ENCODE measurements at regions not wholly inside any gene's neighbourhood (a gene's known extent, or its start where the extent isn't known, plus 50 kb on each side); places are given as distances from the start of the nearest gene placed in this dataset.

- no peak overlapping the region for H3K4me3 Mint-ChIP-seq
- H3K27ac Mint-ChIP-seq: no peak overlapping the region
- H3K4me1 Mint-ChIP-seq: no peaks in the 10 kb centered on the region
- ATAC-seq (no peak), DNase-seq (no peak)
- no peaks in the 10 kb centered on the region for H3K36me3 Mint-ChIP-seq
- CTCF ChIA-PET: no interaction called here
- peaks cover 3% of the 10 kb centered on the region for H3K9me3 Mint-ChIP-seq (ENCODE audit: low read depth)
- no peaks in the 10 kb centered on the region for H3K27me3 Mint-ChIP-seq
Observed at GRCh38 chr18:56475250-56475649, 163.1 kb downstream of the TXNL1 start.

GRCh38 chr18:56473400-56474024 lies 164.9 kb downstream of the TXNL1 start:
- CTCF ChIA-PET: no interaction called here
- Mint-ChIP-seq H3K4me1 (no peaks in the 10 kb centered on the region), H3K4me3 (no peak overlapping the region), H3K27me3 (no peaks in the 10 kb centered on the region), H3K9me3 (ENCODE audit: low read depth) (peaks cover 3% of the 10 kb centered on the region), H3K36me3 (no peaks in the 10 kb centered on the region), H3K27ac (no peak overlapping the region)
- ATAC-seq (no peak), DNase-seq (no peak)

- Mint-ChIP-seq H3K4me3 (no peak overlapping the region), H3K9me3 (ENCODE audit: low read depth) (peaks cover 3% of the 10 kb centered on the region), H3K36me3 (no peaks in the 10 kb centered on the region), H3K27ac (no peak overlapping the region), H3K27me3 (no peaks in the 10 kb centered on the region), H3K4me1 (no peaks in the 10 kb centered on the region)
- CTCF ChIA-PET: no interaction called here
- DNase-seq (no peak), ATAC-seq (no peak)
Observed at GRCh38 chr18:56470406-56471351, 167.7 kb downstream of the TXNL1 start.

GRCh38 chr18:56469582-56469981 lies 168.8 kb downstream of the TXNL1 start:
- H3K27ac Mint-ChIP-seq: no peak overlapping the region
- H3K4me1 Mint-ChIP-seq: no peaks in the 10 kb centered on the region
- CTCF ChIA-PET: no interaction called here
- no peaks in the 10 kb centered on the region for H3K36me3 Mint-ChIP-seq
- H3K27me3 Mint-ChIP-seq: no peaks in the 10 kb centered on the region
- ATAC-seq: no peak
- H3K9me3 Mint-ChIP-seq (ENCODE audit: low read depth): peaks cover 8% of the 10 kb centered on the region
- DNase-seq: no peak
- H3K4me3 Mint-ChIP-seq: no peak overlapping the region

- CTCF ChIA-PET: no interaction called here
- peaks cover 11% of the 10 kb centered on the region for H3K9me3 Mint-ChIP-seq (ENCODE audit: low read depth)
- H3K27me3 Mint-ChIP-seq: no peaks in the 10 kb centered on the region
- no peak for DNase-seq
- H3K4me3 Mint-ChIP-seq: no peak overlapping the region
- H3K36me3 Mint-ChIP-seq: no peaks in the 10 kb centered on the region
- H3K27ac Mint-ChIP-seq: no peak overlapping the region
- ATAC-seq: no peak
- H3K4me1 Mint-ChIP-seq: no peaks in the 10 kb centered on the region
Observed at GRCh38 chr18:56468396-56468795, 170.0 kb downstream of the TXNL1 start.

- no peak for DNase-seq
- CTCF ChIA-PET: no interaction called here
- H3K9me3 Mint-ChIP-seq (ENCODE audit: low read depth): peaks cover 7% of the 10 kb centered on the region
- no peaks in the 10 kb centered on the region for H3K27me3 Mint-ChIP-seq
- H3K27ac Mint-ChIP-seq: no peak overlapping the region
- H3K4me3 Mint-ChIP-seq: no peak overlapping the region
- H3K36me3 Mint-ChIP-seq: no peaks in the 10 kb centered on the region
- H3K4me1 Mint-ChIP-seq: no peaks in the 10 kb centered on the region
- ATAC-seq: no peak
Observed at GRCh38 chr18:56462276-56462675, 176.1 kb downstream of the TXNL1 start.

- H3K9me3 Mint-ChIP-seq (ENCODE audit: low read depth): peaks cover 7% of the 10 kb centered on the region
- no peaks in the 10 kb centered on the region for H3K4me1 Mint-ChIP-seq
- H3K27ac Mint-ChIP-seq: no peak overlapping the region
- no peaks in the 10 kb centered on the region for H3K36me3 Mint-ChIP-seq
- no peak for DNase-seq
- no peaks in the 10 kb centered on the region for H3K27me3 Mint-ChIP-seq
- no peak for ATAC-seq
- H3K4me3 Mint-ChIP-seq: no peak overlapping the region
- CTCF ChIA-PET: no interaction called here
Observed at GRCh38 chr18:56461151-56461550, 177.2 kb downstream of the TXNL1 start.

GRCh38 chr18:56460581-56460980 lies 177.8 kb downstream of the TXNL1 start:
- DNase-seq: no peak
- H3K27ac Mint-ChIP-seq: no peak overlapping the region
- H3K27me3 Mint-ChIP-seq: no peaks in the 10 kb centered on the region
- H3K4me3 Mint-ChIP-seq: no peak overlapping the region
- peaks cover 7% of the 10 kb centered on the region for H3K9me3 Mint-ChIP-seq (ENCODE audit: low read depth)
- ATAC-seq: no peak
- no peaks in the 10 kb centered on the region for H3K36me3 Mint-ChIP-seq
- CTCF ChIA-PET: no interaction called here
- no peaks in the 10 kb centered on the region for H3K4me1 Mint-ChIP-seq

GRCh38 chr18:56458770-56459712 lies 179.4 kb downstream of the TXNL1 start:
- Mint-ChIP-seq H3K9me3 (ENCODE audit: low read depth) (peaks cover 3% of the 10 kb centered on the region), H3K4me1 (no peaks in the 10 kb centered on the region), H3K27ac (no peak overlapping the region), H3K36me3 (no peaks in the 10 kb centered on the region), H3K27me3 (no peaks in the 10 kb centered on the region), H3K4me3 (no peak overlapping the region)
- no peak for ATAC-seq
- no peak for DNase-seq
- CTCF ChIA-PET: no interaction called here

GRCh38 chr18:56455874-56456273 lies 182.5 kb downstream of the TXNL1 start:
- no peak overlapping the region for H3K4me3 Mint-ChIP-seq
- CTCF ChIA-PET: no interaction called here
- no peaks in the 10 kb centered on the region for H3K4me1 Mint-ChIP-seq
- H3K27me3 Mint-ChIP-seq: no peaks in the 10 kb centered on the region
- no peak for DNase-seq
- H3K27ac Mint-ChIP-seq: no peak overlapping the region
- H3K9me3 Mint-ChIP-seq (ENCODE audit: low read depth): peaks cover 4% of the 10 kb centered on the region
- no peaks in the 10 kb centered on the region for H3K36me3 Mint-ChIP-seq
- no peak for ATAC-seq

- Mint-ChIP-seq H3K4me3 (no peak overlapping the region), H3K36me3 (no peaks in the 10 kb centered on the region)
- CTCF ChIA-PET: no interaction called here
Observed at GRCh38 chr18:56455141-56455540, 183.3 kb downstream of the TXNL1 start.

GRCh38 chr18:56453631-56454030 lies 184.8 kb downstream of the TXNL1 start:
- ATAC-seq (no peak), DNase-seq (no peak)
- CTCF ChIA-PET: no interaction called here
- Mint-ChIP-seq H3K9me3 (ENCODE audit: low read depth) (peaks cover 4% of the 10 kb centered on the region), H3K27me3 (no peaks in the 10 kb centered on the region), H3K4me1 (no peaks in the 10 kb centered on the region), H3K27ac (no peak overlapping the region), H3K4me3 (no peak overlapping the region), H3K36me3 (no peaks in the 10 kb centered on the region)

More at GRCh38 chr18:56455141-56455540, 183.3 kb downstream of the TXNL1 start:
- DNase-seq (no peak), ATAC-seq (no peak)
- H3K27me3 Mint-ChIP-seq: no peaks in the 10 kb centered on the region
- no peaks in the 10 kb centered on the region for H3K4me1 Mint-ChIP-seq
- peaks cover 4% of the 10 kb centered on the region for H3K9me3 Mint-ChIP-seq (ENCODE audit: low read depth)
- no peak overlapping the region for H3K27ac Mint-ChIP-seq

GRCh38 chr18:56451188-56451587 lies 187.2 kb downstream of the TXNL1 start:
- H3K27me3 Mint-ChIP-seq: no peaks in the 10 kb centered on the region
- H3K36me3 Mint-ChIP-seq: no peaks in the 10 kb centered on the region
- no peaks in the 10 kb centered on the region for H3K4me1 Mint-ChIP-seq
- H3K27ac Mint-ChIP-seq: no peak overlapping the region
- H3K9me3 Mint-ChIP-seq (ENCODE audit: low read depth): peaks cover 4% of the 10 kb centered on the region
- no peak for ATAC-seq
- DNase-seq: no peak
- CTCF ChIA-PET: no interaction called here
- H3K4me3 Mint-ChIP-seq: no peak overlapping the region
